GM12864 (cell line): ENCODE measurements at regions not wholly inside any gene's neighbourhood (a gene's known extent, or its start where the extent isn't known, plus 50 kb on each side); places are given as distances from the start of the nearest gene placed in this dataset.

ENCODE experiments used
- DNase-seq: peaks from one replicate; pipeline ENCODE4 v3.0.0-alpha.2; 2011; ENCODE audit warnings: low read depth
- H3K4me3 ChIP-seq: 2 replicates; pipeline ENCODE4 v1.5.1; 2011; ENCODE audit warnings: mild to moderate bottlenecking, low read depth, low read length, control low read depth
- CTCF ChIP-seq: IDR thresholded peaks from 2 replicates; pipeline ENCODE4 v1.5.1; 2011; ENCODE audit warnings: low read depth, mild to moderate bottlenecking, moderate library complexity, low read length, control low read depth, inconsistent platforms; ENCODE audit errors: missing control alignments

- TF ChIP-seq CTCF = no peak
- no peak for DNase-seq
- H3K4me3 ChIP-seq = no peak overlapping the region
These were observed 1495.6 kb upstream of the CDH6 start for GRCh38 chr5:29697785-29698414.

- no peak overlapping the region for H3K4me3 ChIP-seq
- TF ChIP-seq CTCF = no peak
- no peak for DNase-seq
These were observed 1496.2 kb upstream of the CDH6 start for GRCh38 chr5:29697278-29697677.

GRCh38 chr5:29672678-29673077 lies 1520.8 kb upstream of the CDH6 start:
- H3K4me3 ChIP-seq = no peak overlapping the region
- DNase-seq = no peak
- TF ChIP-seq CTCF = no peak

- no peak overlapping the region for H3K4me3 ChIP-seq
- TF ChIP-seq CTCF = no peak
- no peak for DNase-seq
These were observed 1530.6 kb upstream of the CDH6 start for GRCh38 chr5:29662876-29663275.

- DNase-seq = no peak
- H3K4me3 ChIP-seq = no peak overlapping the region
- TF ChIP-seq CTCF = no peak
These were observed 1538.5 kb upstream of the CDH6 start for GRCh38 chr5:29654954-29655353.

GRCh38 chr5:29649321-29649720 lies 1544.2 kb upstream of the CDH6 start:
- H3K4me3 ChIP-seq = no peak overlapping the region
- DNase-seq = no peak

More at GRCh38 chr5:29649321-29649720, 1544.2 kb upstream of the CDH6 start:
- TF ChIP-seq CTCF = no peak
